HG02970 (cell line): ENCODE measurements at regions not wholly inside any gene's neighbourhood (a gene's known extent, or its start where the extent isn't known, plus 50 kb on each side); places are given as distances from the start of the nearest gene placed in this dataset.
"Not testable (repeated sequence)": the region's sequence is repeated elsewhere in the genome, so short reads cannot be mapped to it uniquely, and the experiment has no call there.

ENCODE experiments used
- ATAC-seq: cut with Tn5 transposase; IDR thresholded peaks from one replicate; pipeline ENCODE4 v1.9.1; 2021; ENCODE audit warnings: mild to moderate bottlenecking, moderate library complexity, moderate number of reproducible peaks; ENCODE audit not compliant: unreplicated experiment, low FRiP score

GRCh38 chr19:28301463-28301862, 911.5 kb downstream of the UQCRFS1 start:
- ATAC-seq = no peak

- ATAC-seq = no peak
These were observed 913.3 kb downstream of the UQCRFS1 start for GRCh38 chr19:28299649-28300048.

- no peak for ATAC-seq
These were observed 915.3 kb downstream of the UQCRFS1 start for GRCh38 chr19:28297586-28298157.

- ATAC-seq = no peak
These were observed 915.9 kb downstream of the UQCRFS1 start for GRCh38 chr19:28297036-28297435.

- no peak for ATAC-seq
These were observed 916.4 kb downstream of the UQCRFS1 start for GRCh38 chr19:28296506-28296905.

GRCh38 chr19:28294975-28295374, 918.0 kb downstream of the UQCRFS1 start:
- ATAC-seq = not testable (repeated sequence)

GRCh38 chr19:28294395-28294794, 918.6 kb downstream of the UQCRFS1 start:
- ATAC-seq = no peak

- no peak for ATAC-seq
These were observed 919.3 kb downstream of the UQCRFS1 start for GRCh38 chr19:28293685-28294084.

GRCh38 chr19:28292822-28293500, 920.0 kb downstream of the UQCRFS1 start:
- no peak for ATAC-seq

GRCh38 chr19:28291874-28292273, 921.1 kb downstream of the UQCRFS1 start:
- ATAC-seq = no peak

- ATAC-seq = no peak
These were observed 921.8 kb downstream of the UQCRFS1 start for GRCh38 chr19:28290963-28291657.

GRCh38 chr19:28289295-28290063, 923.5 kb downstream of the UQCRFS1 start:
- no peak for ATAC-seq

- no peak for ATAC-seq
These were observed 924.2 kb downstream of the UQCRFS1 start for GRCh38 chr19:28288572-28289264.

- ATAC-seq = no peak
These were observed 927.0 kb downstream of the UQCRFS1 start for GRCh38 chr19:28285917-28286316.

GRCh38 chr19:28285078-28285477, 927.9 kb downstream of the UQCRFS1 start:
- ATAC-seq = no peak

- ATAC-seq = no peak
These were observed 928.6 kb downstream of the UQCRFS1 start for GRCh38 chr19:28284389-28284788.

- no peak for ATAC-seq
These were observed 929.4 kb downstream of the UQCRFS1 start for GRCh38 chr19:28283592-28283991.

- ATAC-seq = no peak
These were observed 931.3 kb downstream of the UQCRFS1 start for GRCh38 chr19:28281676-28282075.

GRCh38 chr19:28264556-28264955, 948.4 kb downstream of the UQCRFS1 start:
- ATAC-seq = no peak

- no peak for ATAC-seq
These were observed 954.1 kb downstream of the UQCRFS1 start for GRCh38 chr19:28258829-28259228.
